Prostate gland (tissue), 2 donors: ENCODE measurements at regions not wholly inside any gene's neighbourhood (a gene's known extent, or its start where the extent isn't known, plus 50 kb on each side); places are given as distances from the start of the nearest gene placed in this dataset.

Experiments
- CTCF ChIP-seq, 4 experiments: fragments of 200-600 bp in 2 of 4; fragments of 450-650 bp in 2 of 4; sonication (generic) in 2 of 4; IDR thresholded peaks; 1 replicate in 3 of 4; 2 replicates in 1 of 4; pipeline ENCODE4 v1.5.1; 2016 to 2019; ENCODE audit warnings: antibody characterized with exemption in 4 of 4, mild to moderate bottlenecking in 2 of 4, moderate library complexity in 2 of 4
- POLR2A ChIP-seq: fragments of 450-650 bp; IDR thresholded peaks from one replicate; pipeline ENCODE4 v1.6.1; 2016; ENCODE audit warnings: antibody characterized with exemption, mild to moderate bottlenecking

GRCh38 chr16:51696376-51696775 lies 545.3 kb upstream of the SALL1 start:
- TF ChIP-seq CTCF (IDR thresholded peaks at IDR 0.05) (no peak), POLR2A (no peak)
